ENCODE measurements at regions not wholly inside any gene's neighbourhood (a gene's known extent, or its start where the extent isn't known, plus 50 kb on each side); places are given as distances from the start of the nearest gene placed in this dataset.

- Histone ChIP-seq H3K4me1 (no peaks in the 10 kb centered on the region), H3K27ac (no peak overlapping the region), H3K9me3 (no peaks in the 10 kb centered on the region), H3K36me3 (no peaks in the 10 kb centered on the region), H3K4me3 (no peak overlapping the region), H3K27me3 (no peaks in the 10 kb centered on the region)
- DNase-seq, result no peak
- WGBS, 2 donors (ENCODE audit: low coverage in 1 of 2), result 78 to 94% methylated on average over 2 of the region's 2 CpGs
- no peak for TF ChIP-seq POLR2AphosphoS5 (IDR thresholded peaks at IDR 0.05)
- TF ChIP-seq POLR2A (IDR thresholded peaks at IDR 0.05), result no peak
- TF ChIP-seq EP300 (IDR thresholded peaks at IDR 0.05; ENCODE audit: low read depth), result no peak
- no peak for TF ChIP-seq CTCF (IDR thresholded peaks at IDR 0.05)
- in situ Hi-C loops (cut with MboI; ENCODE audit: low pct_ligation_motif_present in 1 of 4, low pct_unique_long_range_greater_than_20kb in 1 of 4, low sequenced_read_pairs in 3 of 4) (no loop called here), intact Hi-C loops (cut with DNase I; ENCODE audit: low total_unique reads) (no loop called here)
Observed at GRCh38 chr2:49289711-49290110, 135.4 kb upstream of the FSHR start.

DNA sequence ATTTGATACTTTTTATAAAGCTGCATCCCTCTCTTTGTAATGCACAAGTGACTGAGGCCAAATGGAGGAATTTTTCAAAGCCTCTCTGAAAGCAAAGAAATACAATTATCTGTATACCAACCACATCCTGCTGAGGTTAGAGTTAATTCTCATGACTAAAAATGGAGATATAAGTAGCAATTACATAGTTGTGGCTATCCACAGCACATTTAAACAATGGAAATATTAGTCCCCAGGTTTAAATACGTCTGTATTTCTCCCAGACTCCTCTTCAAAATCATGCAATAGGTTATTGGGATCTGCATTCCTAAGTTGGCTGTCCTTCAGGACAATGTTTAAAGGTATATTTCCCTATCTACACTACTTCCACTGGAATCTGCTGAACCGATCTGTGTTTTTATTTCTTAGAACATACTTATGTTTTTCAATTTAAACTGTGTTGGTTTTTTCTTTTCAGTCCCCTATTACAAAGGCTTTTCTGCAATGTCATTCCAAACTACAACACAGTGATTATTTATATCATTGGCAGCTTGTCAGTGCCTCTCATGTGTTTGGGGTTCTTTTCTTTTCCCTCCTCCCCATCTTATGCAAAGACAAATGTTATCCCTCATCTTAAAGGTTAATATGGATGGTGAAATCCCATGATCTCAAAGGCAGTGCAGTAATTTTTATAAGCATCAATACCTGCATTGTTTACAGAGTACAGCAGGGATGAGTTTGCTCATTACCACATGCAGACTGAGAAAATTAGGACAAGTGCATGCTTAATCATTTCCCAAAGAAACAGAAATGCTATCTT, 134.8 kb upstream of the FSHR start:
- no peaks in the 10 kb centered on the region for H3K27me3 ChIP-seq
- no peak for TF ChIP-seq EP300 (IDR thresholded peaks at IDR 0.05; ENCODE audit: low read depth)
- no peak for TF ChIP-seq CTCF (IDR thresholded peaks at IDR 0.05)
- TF ChIP-seq POLR2A (IDR thresholded peaks at IDR 0.05), result no peak
- no peak for TF ChIP-seq POLR2AphosphoS5 (IDR thresholded peaks at IDR 0.05)
- no peak for DNase-seq
- no peaks in the 10 kb centered on the region for H3K9me3 ChIP-seq
- no peaks in the 10 kb centered on the region for H3K36me3 ChIP-seq
- H3K4me3 ChIP-seq, result no peak overlapping the region
- intact Hi-C loops (cut with DNase I; ENCODE audit: low total_unique reads), result no loop called here
- no peaks in the 10 kb centered on the region for H3K4me1 ChIP-seq
- 31 to 34% methylated on average over 2 of the region's 2 CpGs for WGBS, 2 donors (ENCODE audit: low coverage in 1 of 2)
- peak overlapping the region in 2 of 4 donors; percentile 18 to 40 for H3K27ac ChIP-seq
- in situ Hi-C loops (cut with MboI; ENCODE audit: low pct_ligation_motif_present in 1 of 4, low pct_unique_long_range_greater_than_20kb in 1 of 4, low sequenced_read_pairs in 3 of 4), result no loop called here

DNA sequence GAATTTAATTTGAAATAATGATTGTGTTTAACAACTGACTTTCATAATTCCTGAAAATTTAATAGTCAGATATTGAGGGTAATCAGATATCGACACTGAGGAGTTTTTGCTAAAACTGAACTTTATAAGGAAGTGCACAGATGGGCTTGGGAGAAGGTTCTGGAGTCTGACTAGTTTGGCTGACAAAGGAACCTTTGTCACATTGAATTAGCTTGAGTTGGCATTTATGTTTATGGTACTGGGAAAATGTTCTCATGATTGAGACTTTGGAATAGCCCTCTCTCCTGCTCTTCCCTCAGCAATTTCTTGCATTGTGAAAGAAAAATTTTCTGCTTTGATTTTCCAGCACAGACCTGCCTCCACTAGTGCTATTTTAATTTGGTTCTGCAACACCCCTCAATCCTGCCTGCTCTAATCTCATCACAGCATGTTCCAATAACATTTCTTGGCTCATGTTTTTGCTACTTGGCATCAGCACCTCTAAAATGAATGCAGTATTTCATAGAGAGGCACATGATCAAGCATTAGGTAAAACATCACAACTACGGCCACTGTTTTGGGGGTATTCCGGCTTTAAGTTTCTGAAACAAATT, 133.9 kb upstream of the FSHR start:
- TF ChIP-seq POLR2AphosphoS5 (IDR thresholded peaks at IDR 0.05), result no peak
- intact Hi-C loops (cut with DNase I; ENCODE audit: low total_unique reads) (no loop called here), in situ Hi-C loops (cut with MboI; ENCODE audit: low pct_ligation_motif_present in 1 of 4, low pct_unique_long_range_greater_than_20kb in 1 of 4, low sequenced_read_pairs in 3 of 4) (no loop called here)
- DNase-seq, result no peak
- no peak overlapping the region for H3K4me3 ChIP-seq
- no peaks in the 10 kb centered on the region for H3K4me1 ChIP-seq
- no peaks in the 10 kb centered on the region for H3K9me3 ChIP-seq
- H3K36me3 ChIP-seq, result no peaks in the 10 kb centered on the region
- peak overlapping the region in 3 of 4 donors; percentile 18 to 54 (median 40) for H3K27ac ChIP-seq
- H3K27me3 ChIP-seq, result no peaks in the 10 kb centered on the region
- 52 to 61% methylated on average over 3 of the region's 3 CpGs for WGBS, 2 donors (ENCODE audit: low coverage in 1 of 2)

GRCh38 chr2:49286726-49287125, 132.4 kb upstream of the FSHR start:
- no peaks in the 10 kb centered on the region for H3K27me3 ChIP-seq
- intact Hi-C loops (cut with DNase I; ENCODE audit: low total_unique reads), result no loop called here
- no peaks in the 10 kb centered on the region for H3K9me3 ChIP-seq
- no peak for DNase-seq
- no peaks in the 10 kb centered on the region for H3K4me1 ChIP-seq
- WGBS, 2 donors (ENCODE audit: low coverage in 1 of 2), result 82 to 84% methylated on average over 3 of the region's 3 CpGs
- no peak overlapping the region for H3K27ac ChIP-seq
- TF ChIP-seq CTCF (IDR thresholded peaks at IDR 0.05) (no peak), EP300 (IDR thresholded peaks at IDR 0.05; ENCODE audit: low read depth) (no peak), POLR2AphosphoS5 (IDR thresholded peaks at IDR 0.05) (no peak), POLR2A (IDR thresholded peaks at IDR 0.05) (no peak)
- in situ Hi-C loops (cut with MboI; ENCODE audit: low pct_ligation_motif_present in 1 of 4, low pct_unique_long_range_greater_than_20kb in 1 of 4, low sequenced_read_pairs in 3 of 4), result no loop called here
- no peak overlapping the region for H3K4me3 ChIP-seq
- H3K36me3 ChIP-seq, result no peaks in the 10 kb centered on the region

Measured in transverse colon (tissue), 4 donors.